GDM1 (cell line): ENCODE measurements at regions not wholly inside any gene's neighbourhood (a gene's known extent, or its start where the extent isn't known, plus 50 kb on each side); places are given as distances from the start of the nearest gene placed in this dataset.
"Not testable (repeated sequence)": the region's sequence is repeated elsewhere in the genome, so short reads cannot be mapped to it uniquely, and the experiment has no call there.

ENCODE experiments used
- DNase-seq: peaks from one replicate; lab custom pipeline; 2025; lab: John Stamatoyannopoulos, UW

DNA sequence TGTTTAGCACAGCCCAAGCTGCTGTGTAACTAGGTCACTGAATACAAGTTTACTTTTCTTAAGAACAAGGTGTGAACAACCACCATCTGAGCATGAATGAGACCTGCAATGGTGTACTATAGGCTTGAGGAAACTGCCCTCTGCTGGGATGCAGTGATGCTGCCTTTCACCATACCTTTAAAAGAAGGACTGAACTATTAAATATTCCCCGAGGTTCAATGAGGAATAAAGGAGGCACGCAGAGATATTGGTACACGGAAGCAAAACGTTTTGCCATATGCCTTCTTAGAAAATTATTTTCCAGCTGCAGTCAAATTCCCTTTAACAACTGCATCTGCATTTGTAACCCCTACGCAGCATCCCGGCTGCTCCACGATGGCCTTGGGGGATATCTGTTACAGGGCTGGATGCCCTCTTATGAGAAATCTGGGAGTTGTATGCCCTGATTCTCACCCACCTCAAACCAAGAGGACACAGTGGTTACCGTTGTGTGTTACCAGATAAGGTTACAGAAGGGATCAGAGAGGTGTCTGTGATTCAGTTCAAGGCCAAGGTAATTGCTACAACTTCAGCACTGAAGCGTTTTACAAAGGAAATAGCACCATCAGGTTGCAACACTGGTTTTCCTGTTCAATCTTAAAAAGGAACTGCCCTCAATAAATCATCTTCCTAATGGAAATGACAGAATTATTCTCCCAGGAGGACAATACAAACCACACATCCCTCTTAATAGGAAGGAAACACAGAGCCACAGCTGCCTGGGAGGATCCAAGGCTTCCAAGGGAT, 470.5 kb downstream of the LTN1 start:
- peak; percentile 7 for DNase-seq

GRCh38 chr21:28518630-28519029, 474.0 kb downstream of the LTN1 start:
- DNase-seq: no peak

DNA sequence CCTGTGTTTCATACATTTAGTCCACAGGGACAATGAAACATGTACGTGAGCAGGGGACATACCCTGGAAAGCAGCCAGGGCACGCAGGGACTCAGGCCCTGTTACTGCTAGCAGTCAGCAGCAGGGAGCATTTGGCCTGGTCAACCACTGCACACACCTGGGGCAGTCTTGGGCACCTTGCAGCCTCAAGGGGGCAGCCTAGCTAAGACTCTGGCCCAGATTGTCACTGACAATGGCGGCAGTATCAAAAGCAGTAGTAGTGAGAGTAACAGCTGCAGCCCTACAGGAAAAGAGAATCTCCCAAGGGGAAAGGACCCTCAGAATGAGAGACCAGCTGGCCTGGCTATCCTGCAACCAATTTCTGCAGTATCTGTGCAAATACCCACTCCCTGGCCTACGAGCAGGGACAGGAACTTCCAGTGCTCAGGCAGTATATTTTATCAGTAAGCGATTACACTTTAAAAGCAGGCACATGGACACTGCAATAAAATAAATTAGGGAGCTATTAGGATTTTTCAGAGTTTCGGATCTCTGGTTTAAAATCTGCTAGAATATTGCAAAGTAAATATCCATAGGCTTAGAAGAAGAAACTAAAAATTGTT, 475.6 kb downstream of the LTN1 start:
- DNase-seq: peak; percentile 64

DNA sequence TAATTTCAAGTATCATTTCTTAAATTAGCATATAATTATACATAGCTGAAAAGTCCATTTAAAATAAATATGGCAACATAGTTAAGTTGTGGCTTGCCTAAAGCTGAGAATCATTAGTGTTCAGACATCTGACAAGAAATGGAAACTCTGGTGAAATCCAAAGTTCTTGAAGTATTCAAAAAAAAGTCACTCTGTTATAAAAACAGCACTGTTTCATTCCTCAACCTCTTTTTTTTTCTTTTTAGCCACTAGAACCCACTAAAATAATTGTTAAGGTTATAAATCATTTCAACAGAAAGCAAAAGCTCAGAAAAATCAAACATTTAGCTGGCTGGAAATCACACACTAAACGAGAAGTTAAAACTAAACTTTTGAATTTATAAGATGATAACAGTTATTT, 476.7 kb downstream of the LTN1 start:
- no peak for DNase-seq

GRCh38 chr21:28513428-28513827, 479.2 kb downstream of the LTN1 start:
- no peak for DNase-seq

GRCh38 chr21:28509031-28509430, 483.6 kb downstream of the LTN1 start:
- no peak for DNase-seq

- no peak for DNase-seq
Measured at GRCh38 chr21:28508126-28508525, 484.6 kb downstream of the LTN1 start.

GRCh38 chr21:28496517-28496916, 496.2 kb downstream of the LTN1 start:
- no peak for DNase-seq

- no peak for DNase-seq
Measured at GRCh38 chr21:28492127-28492526, 500.6 kb downstream of the LTN1 start.

GRCh38 chr21:28489821-28490350, 502.8 kb downstream of the LTN1 start:
- DNase-seq: no peak

GRCh38 chr21:28489162-28489561, 503.5 kb downstream of the LTN1 start:
- DNase-seq: no peak

DNA sequence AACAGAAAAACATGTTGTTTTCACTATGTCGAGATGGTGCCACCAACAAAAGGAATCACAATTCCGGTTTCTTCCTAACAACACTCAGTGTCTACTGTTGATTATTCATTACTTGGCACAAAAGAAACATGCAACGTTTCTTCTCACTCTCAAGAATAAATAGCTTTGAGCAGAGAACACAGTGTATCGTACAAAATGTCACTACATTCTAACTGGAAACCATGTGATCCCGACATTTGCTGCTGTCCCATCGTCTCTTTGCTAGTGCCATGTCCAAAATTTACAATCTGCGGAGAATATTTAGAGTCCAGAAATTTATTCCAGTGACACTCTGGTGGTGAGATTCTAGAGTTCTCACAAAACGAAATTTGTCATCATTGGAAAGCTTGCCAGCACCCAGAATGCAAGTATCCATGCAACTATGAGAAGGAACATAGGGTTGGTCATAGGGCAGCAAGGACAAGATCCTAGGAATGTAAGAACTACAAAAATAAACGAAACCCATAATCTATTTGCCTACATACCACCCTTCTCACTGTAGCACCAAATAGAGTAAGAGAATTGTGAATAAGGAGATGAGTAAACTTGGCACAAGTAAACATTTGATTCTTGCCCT, 505.1 kb downstream of the LTN1 start:
- DNase-seq: no peak

DNA sequence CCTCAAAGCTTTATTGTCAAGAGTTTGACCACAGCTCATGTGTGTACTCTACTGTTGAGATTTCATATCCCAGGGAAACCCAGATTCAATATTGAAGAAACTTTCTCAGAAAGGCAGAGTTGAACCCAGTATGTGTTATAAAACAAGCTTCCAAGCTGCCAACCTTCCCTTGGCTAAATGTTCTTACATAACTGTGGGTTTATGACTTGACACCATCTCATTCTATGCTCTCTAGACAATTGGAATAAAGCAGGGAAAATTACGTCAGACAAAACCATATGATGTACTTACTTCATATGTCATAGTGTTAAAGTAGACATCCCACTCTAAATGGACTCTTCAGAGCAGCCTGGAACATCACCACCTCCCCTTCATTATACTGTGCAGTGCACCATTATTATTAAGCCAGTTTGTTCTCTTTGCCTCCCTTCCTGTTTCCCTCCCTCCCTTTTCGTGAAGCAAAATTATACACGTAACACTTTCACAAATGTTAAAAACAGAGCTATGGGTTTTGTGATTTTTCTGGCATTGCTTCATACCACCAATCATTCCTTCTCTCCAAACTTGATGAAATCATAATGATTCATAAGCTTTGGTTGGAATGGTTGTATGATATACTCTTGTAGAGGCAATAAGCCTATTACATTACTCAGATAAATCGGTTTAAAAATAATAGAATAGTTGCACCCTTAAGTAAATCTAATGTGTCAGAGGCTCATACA, 507.2 kb downstream of the LTN1 start:
- no peak for DNase-seq

DNA sequence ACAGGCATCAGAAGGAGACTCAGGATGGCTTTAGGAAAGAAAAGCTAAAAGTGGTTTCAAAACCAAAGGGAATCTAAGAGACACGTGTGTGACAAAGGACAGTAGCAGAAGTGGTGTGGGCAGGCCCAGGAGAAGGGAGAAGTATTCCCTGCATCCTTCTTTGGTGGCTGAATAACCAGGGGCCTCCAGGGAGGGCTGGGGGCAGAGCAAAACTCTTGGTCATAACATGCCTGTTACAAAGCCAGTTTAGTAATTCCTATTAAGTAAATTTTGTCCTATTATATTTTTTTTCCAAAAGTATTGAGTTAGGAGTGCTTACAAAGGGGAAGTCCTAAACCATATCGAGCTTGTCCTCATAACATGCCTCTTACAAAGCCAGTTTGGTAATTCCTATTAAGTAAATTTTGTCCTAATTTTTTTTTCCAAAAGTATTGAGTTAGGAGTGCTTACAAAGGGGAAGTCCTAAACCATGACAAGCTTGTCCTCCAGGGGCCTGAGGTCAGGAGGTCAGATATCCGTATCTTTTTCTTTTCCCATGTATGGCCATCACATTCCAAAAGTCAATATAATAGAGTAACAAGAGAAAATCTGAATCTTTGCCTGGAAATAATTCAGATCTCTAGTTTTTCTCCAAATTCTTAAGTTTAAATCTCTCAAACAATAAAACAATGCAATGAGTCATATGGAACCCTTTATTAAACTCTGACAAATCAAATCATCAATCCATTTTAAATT, 509.2 kb downstream of the LTN1 start:
- no peak for DNase-seq

DNA sequence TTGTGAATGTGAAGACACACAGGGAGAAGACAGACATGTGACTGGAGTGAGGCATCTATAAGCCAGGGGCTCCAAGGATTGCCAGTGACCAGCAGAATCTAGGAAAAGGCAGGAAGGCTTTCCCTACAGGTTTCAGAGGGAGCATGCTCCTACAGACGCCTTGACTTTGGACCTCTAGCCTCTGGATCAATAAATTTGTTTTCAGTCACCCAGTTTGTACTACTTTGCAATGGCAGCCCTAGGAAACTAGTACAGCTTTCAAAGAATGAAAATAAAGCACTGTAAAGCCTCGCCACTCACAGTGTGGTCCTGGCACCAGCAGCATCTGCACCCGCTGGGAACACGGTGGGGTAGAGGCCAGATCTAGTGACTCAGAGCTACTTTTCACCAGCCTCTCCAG, 510.0 kb downstream of the LTN1 start:
- no peak for DNase-seq

DNA sequence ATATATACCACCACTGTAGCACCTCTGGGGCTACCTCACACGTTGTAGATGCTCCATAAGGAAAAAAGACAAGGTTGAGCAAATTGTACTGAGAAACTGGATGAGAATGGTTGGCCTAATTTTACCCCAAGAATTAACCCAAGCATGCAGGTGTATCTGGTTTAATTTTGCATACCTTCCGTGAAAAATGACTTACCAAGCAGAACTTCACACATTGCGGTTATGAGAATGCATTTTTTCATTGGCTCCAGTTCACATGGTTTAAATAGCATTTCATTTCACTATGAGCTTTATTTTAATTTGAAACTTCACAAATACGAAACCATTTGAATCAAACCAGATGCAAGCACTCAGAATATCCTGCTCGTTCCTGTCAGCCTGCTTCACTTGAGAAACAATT, 512.2 kb downstream of the LTN1 start:
- no peak for DNase-seq

GRCh38 chr21:28473530-28474220, 519.0 kb downstream of the LTN1 start:
- no peak for DNase-seq

GRCh38 chr21:28472543-28472942, 520.1 kb downstream of the LTN1 start:
- not testable (repeated sequence) for DNase-seq

- DNase-seq: no peak
Measured at GRCh38 chr21:28464988-28465387, 527.7 kb downstream of the LTN1 start.

DNA sequence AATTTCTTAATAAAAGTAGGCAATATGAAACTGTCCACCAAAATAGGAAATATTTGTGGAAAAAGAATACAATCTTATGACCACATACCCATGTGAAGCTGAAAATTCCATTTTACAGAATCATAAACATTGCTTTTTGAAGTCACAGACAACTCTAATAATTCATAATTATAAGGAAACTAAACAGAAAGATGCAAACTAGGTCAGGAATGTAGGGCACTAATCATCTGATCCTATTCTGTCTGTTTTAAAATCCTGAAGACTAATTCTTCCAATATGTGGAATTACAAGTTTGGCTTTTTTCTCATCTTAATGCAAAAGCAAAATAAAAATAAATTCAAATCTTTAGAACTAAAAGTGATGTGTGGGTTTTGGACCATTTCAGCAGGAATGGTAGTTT, 528.6 kb downstream of the LTN1 start:
- DNase-seq: no peak

DNA sequence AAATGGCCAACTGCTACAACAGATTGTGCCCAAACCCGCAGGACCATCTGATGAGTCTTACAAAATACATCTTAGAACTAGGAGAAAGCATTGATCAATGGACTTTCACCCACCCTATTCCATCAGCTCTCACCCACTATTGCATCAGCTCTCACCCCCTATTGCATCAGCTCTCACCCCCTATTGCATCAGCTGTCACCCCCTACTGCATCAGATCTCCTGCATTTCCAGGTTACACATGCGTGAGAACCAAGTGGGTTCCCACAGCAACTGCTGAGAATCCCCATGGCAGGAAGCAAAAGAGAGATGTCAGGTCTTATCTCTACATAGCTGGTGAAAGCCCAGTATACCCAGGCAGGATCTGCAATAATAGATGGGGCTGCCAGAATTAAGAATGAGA, 533.5 kb downstream of the LTN1 start:
- no peak for DNase-seq
